ENCODE measurements at regions not wholly inside any gene's neighbourhood (a gene's known extent, or its start where the extent isn't known, plus 50 kb on each side); places are given as distances from the start of the nearest gene placed in this dataset.

DNA sequence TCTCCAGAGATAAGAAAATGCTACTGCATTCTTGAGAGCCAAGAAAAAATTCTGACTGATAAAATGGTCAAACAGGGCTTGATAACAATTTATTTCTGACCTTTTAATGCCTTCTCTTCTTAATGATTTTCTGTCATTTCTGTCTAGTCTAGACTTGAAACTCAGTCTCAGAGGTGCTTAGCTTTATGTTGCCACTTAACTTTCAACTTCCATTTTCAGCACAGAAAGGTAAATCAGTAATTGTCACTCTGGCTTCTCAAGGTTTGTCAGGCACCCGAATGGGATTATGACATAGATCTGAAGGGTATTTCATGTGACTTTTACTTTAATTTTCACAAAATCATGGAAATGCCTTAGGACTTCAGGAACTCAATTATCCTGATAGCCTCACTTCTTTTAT lies 155.4 kb upstream of the GBE1 start:
- TF ChIP-seq EZH2phosphoT487 (IDR thresholded peaks at IDR 0.05; ENCODE audit: insufficient read depth, low read depth) (no peak), EZH2 (IDR thresholded peaks at IDR 0.05; ENCODE audit: insufficient read depth, poor library complexity, severe bottlenecking) (no peak)
